K562 (cell line): ENCODE measurements at regions not wholly inside any gene's neighbourhood (a gene's known extent, or its start where the extent isn't known, plus 50 kb on each side); places are given as distances from the start of the nearest gene placed in this dataset.

Source experiments
- ATAC-seq: fragments of 200-7000 bp; cut with Tn5 transposase; 3 replicates; pipeline ENCODE4 v1.9.1; 2020; ENCODE audit warnings: moderate library complexity
- BruUV-seq: library from RNA; stranded (reverse); fragments of 400-500 nt; replicated peaks from 2 replicates; lab custom pipeline; 2021; lab: Mats Ljungman, UMichigan
- CTCF ChIA-PET: fragments of 300-600 bp; formaldehyde crosslinking; extraction: SDS; loops from one replicate; lab custom pipeline; 2021; ENCODE audit warnings: low intra/inter-chr PET ratio; lab: Yijun Ruan, JAX
- POLR2A ChIA-PET: fragments of 300-600, 350-650 bp; sonication (Branson Sonifier 250); formaldehyde crosslinking; extraction: SDS; loops from one replicate; lab custom pipeline; 2021; ENCODE audit warnings: antibody characterized with exemption, inconsistent platforms; lab: Yijun Ruan, JAX
- DNase-seq, 4 experiments: peaks; one replicate each; pipeline versions ENCODE4 v3.0.0 to v3.0.0-alpha.2; 2011 to 2018; ENCODE audit warnings: low spot score in 3 of 4, mixed read lengths in 3 of 4; ENCODE audit errors: extremely low read depth in 1 of 4
- FAIRE-seq: peaks from 2 replicates; lab custom pipeline; 2011; peaks lifted over from hg19 to GRCh38; lab: Jason Lieb, UNC
- H2AFZ ChIP-seq: 2 replicates; pipeline ENCODE4 v1.6.0; 2011; ENCODE audit warnings: low read depth, low read length, control low read depth, inconsistent platforms
- H3K27ac ChIP-seq: fragments of 200-600 bp; 3 replicates; pipeline ENCODE4 v1.8.0; 2011; ENCODE audit warnings: low read depth, mild to moderate bottlenecking, control low read depth, inconsistent platforms, low read length, moderate library complexity, mixed read lengths; ENCODE audit errors: extremely low read depth
- H3K27me3 ChIP-seq, 2 experiments: fragments of 300-600 bp in 1 of 2; 2 replicates in 1 of 2; 3 replicates in 1 of 2; pipeline versions ENCODE4 v1.6.0 to v1.8.0; 2011; ENCODE audit warnings: inconsistent platforms in 2 of 2, low read length in 2 of 2, mild to moderate bottlenecking in 1 of 2, mixed read lengths in 1 of 2, moderate library complexity in 1 of 2; ENCODE audit not compliant: control insufficient read depth in 2 of 2, insufficient read depth in 2 of 2
- H3K36me3 ChIP-seq: fragments of 300-600 bp; 3 replicates; pipeline ENCODE4 v1.8.0; 2011; ENCODE audit warnings: mild to moderate bottlenecking, low read length, inconsistent platforms; ENCODE audit not compliant: control insufficient read depth, insufficient read depth
- H3K4me1 ChIP-seq, 2 experiments: fragments of 200-600 bp in 1 of 2; replicated peaks in 1 of 2; 2 replicates in 1 of 2; 3 replicates in 1 of 2; pipeline versions ENCODE4 v1.5.1 to v1.8.0; 2011; ENCODE audit warnings: inconsistent platforms in 2 of 2, low read length in 2 of 2, mild to moderate bottlenecking in 1 of 2, mixed read lengths in 1 of 2, moderate library complexity in 1 of 2; ENCODE audit not compliant: control insufficient read depth in 2 of 2, insufficient read depth in 2 of 2
- H3K4me2 ChIP-seq: 2 replicates; pipeline ENCODE4 v1.6.1; 2011; ENCODE audit warnings: low read length, control low read depth, inconsistent platforms, mixed read lengths; ENCODE audit not compliant: insufficient read depth
- H3K4me3 ChIP-seq: fragments of 200-600 bp; sonication (generic), shearing (Covaris generic); 2 replicates; pipeline ENCODE4 v1.5.1; 2016; ENCODE audit warnings: control low read depth, inconsistent platforms
- H3K79me2 ChIP-seq: fragments of 200-600 bp; 3 replicates; pipeline ENCODE4 v1.8.0; 2011; ENCODE audit warnings: low read length, inconsistent platforms; ENCODE audit not compliant: control insufficient read depth, insufficient read depth
- H3K9ac ChIP-seq, 2 experiments: 2 replicates each; pipeline versions ENCODE4 v1.6.0 to v1.6.1; 2011; ENCODE audit warnings: low read depth in 2 of 2, low read length in 2 of 2, control low read depth in 1 of 2, inconsistent platforms in 1 of 2, mild to moderate bottlenecking in 1 of 2, mixed read lengths in 1 of 2; ENCODE audit not compliant: insufficient read depth in 1 of 2
- H3K9me1 ChIP-seq: one replicate; pipeline ENCODE4 v1.6.0; 2011; ENCODE audit warnings: inconsistent platforms, mild to moderate bottlenecking, low read length, moderate library complexity; ENCODE audit not compliant: control insufficient read depth, insufficient read depth
- H3K9me3 ChIP-seq: replicated peaks from 2 replicates; pipeline ENCODE4 v1.5.1; 2011; ENCODE audit warnings: low read depth, low read length, inconsistent platforms; ENCODE audit not compliant: control insufficient read depth, insufficient read depth
- H4K20me1 ChIP-seq: replicated peaks from 2 replicates; pipeline ENCODE4 v1.6.1; 2011; ENCODE audit warnings: low read length, inconsistent platforms, mixed read lengths; ENCODE audit not compliant: control insufficient read depth, insufficient read depth
- ATF3 ChIP-seq, 2 experiments: fragments of 450-650 bp in 1 of 2; sonication (generic) in 1 of 2; formaldehyde crosslinking in 1 of 2; IDR thresholded peaks in 1 of 2; conservative IDR thresholded peaks in 1 of 2; 2 replicates each; pipeline versions ENCODE4 v1.6.1 to v1.8.1; 2016 to 2023; ENCODE audit warnings: mild to moderate bottlenecking in 2 of 2, moderate library complexity in 2 of 2, inconsistent platforms in 1 of 2, missing genetic modification reagents in 1 of 2
- CBX1 ChIP-seq: sonication (generic); IDR thresholded peaks from 2 replicates; pipeline ENCODE4 v1.6.1; 2016; ENCODE audit warnings: antibody characterized with exemption, low read depth, mild to moderate bottlenecking
- CHD1 ChIP-seq: fragments of 200-600 bp; sonication (generic); IDR thresholded peaks from one replicate; pipeline ENCODE4 v1.6.1; 2012; ENCODE audit warnings: mild to moderate bottlenecking, moderate library complexity, low read length, inconsistent platforms
- DACH1 ChIP-seq: fragments of 450-650 bp; IDR thresholded peaks from 2 replicates; pipeline ENCODE4 v1.6.1; 2018; ENCODE audit not compliant: partially characterized antibody
- ELF4 ChIP-seq: fragments of 450-650 bp; formaldehyde crosslinking; IDR thresholded peaks from 2 replicates; pipeline ENCODE4 v1.4.0; 2022; ENCODE audit warnings: missing genetic modification characterization
- EP300 ChIP-seq: IDR thresholded peaks from 2 replicates; pipeline ENCODE4 v1.6.1; 2012; ENCODE audit warnings: low read length, improper control_type of control experiment
- NFRKB ChIP-seq: fragments of 450-650 bp; IDR thresholded peaks from 2 replicates; pipeline ENCODE4 v1.6.1; 2016; ENCODE audit warnings: low read depth
- RB1 ChIP-seq: fragments of 450-650 bp; IDR thresholded peaks from 2 replicates; pipeline ENCODE4 v1.6.1; 2017; ENCODE audit warnings: low read depth, mild to moderate bottlenecking
- RBBP5 ChIP-seq: fragments of 200-600 bp; sonication (generic); IDR thresholded peaks from 2 replicates; pipeline ENCODE4 v1.6.1; 2012; ENCODE audit warnings: borderline replicate concordance, mild to moderate bottlenecking, low read length, control low read depth, inconsistent platforms; ENCODE audit not compliant: insufficient read depth, poor library complexity, severe bottlenecking
- SRSF1 ChIP-seq: fragments of 200-400 bp; formaldehyde crosslinking; IDR thresholded peaks from 2 replicates; pipeline ENCODE4 v1.6.1; 2017; ENCODE audit warnings: mild to moderate bottlenecking, low read depth, low read length, moderate library complexity
- ZBTB8A ChIP-seq: fragments of 450-650 bp; IDR thresholded peaks from 2 replicates; pipeline ENCODE4 v1.6.1; 2018; ENCODE audit warnings: mild to moderate bottlenecking, moderate library complexity; ENCODE audit not compliant: partially characterized antibody
- ZC3H4 ChIP-seq: sonication (generic); formaldehyde crosslinking; IDR thresholded peaks from 2 replicates; pipeline ENCODE4 v1.9.0; 2021; ENCODE audit warnings: missing genetic modification reagents, borderline replicate concordance
- ZC3H8 ChIP-seq: fragments of 450-650 bp; IDR thresholded peaks from 2 replicates; pipeline ENCODE4 v1.6.1; 2017
- ZKSCAN1 ChIP-seq: fragments of 150-350 bp; IDR thresholded peaks from 2 replicates; pipeline ENCODE4 v1.6.1; 2016; ENCODE audit warnings: low read depth, low read length
- ZMIZ1 ChIP-seq, 2 experiments: fragments of 150-350 bp in 1 of 2; IDR thresholded peaks; 2 replicates each; pipeline ENCODE4 v1.6.1; 2012 to 2016; ENCODE audit warnings: low read depth in 2 of 2, low read length in 2 of 2, mild to moderate bottlenecking in 1 of 2, moderate library complexity in 1 of 2
- ZNF3 ChIP-seq: fragments of 250-450 bp; sonication (Bioruptor Pico); IDR thresholded peaks from 2 replicates; pipeline ENCODE4 v1.5.0; 2021; ENCODE audit warnings: mild to moderate bottlenecking, moderate library complexity
- ZNF436 ChIP-seq: fragments of 250-450, 450-650 bp; sonication (Bioruptor Pico); formaldehyde crosslinking; IDR thresholded peaks from 2 replicates; pipeline ENCODE4 v1.7.0; 2020; ENCODE audit warnings: mild to moderate bottlenecking
- ZNF76 ChIP-seq: fragments of 250-450 bp; sonication (Bioruptor Pico); IDR thresholded peaks from 2 replicates; pipeline ENCODE4 v1.4.0; 2020; ENCODE audit warnings: mild to moderate bottlenecking, moderate library complexity, borderline replicate concordance
- WGBS: fragments of 100-300 bp; shearing (Covaris generic); methylation state at CpG from one replicate; pipeline ENCODE4 v1.1.6; 2016; ENCODE audit warnings: low coverage, mixed read lengths; ENCODE audit not compliant: insufficient coverage; ENCODE audit errors: missing lambda C conversion rate; 5-methylcytosine and 5-hydroxymethylcytosine counted together
- in situ Hi-C: fragments of 300-500 bp; cut with MboI; formaldehyde crosslinking; loops from 4 replicates; pipeline ENCODE4 v1.15.0; 2018; ENCODE audit warnings: inconsistent platforms, mixed read lengths
- intact Hi-C: fragments of 100-400 bp; cut with micrococcal nuclease; formaldehyde crosslinking; loops from 2 replicates; pipeline ENCODE4 v1.14.2; 2022

GRCh38 chr10:25849988-25850387, 84.0 kb upstream of the MYO3A start:
- H3K27ac ChIP-seq, result no peak overlapping the region
- POLR2A ChIA-PET, result no interaction called here
- ATAC-seq (no peak), FAIRE-seq (no peak), DNase-seq (no peak)
- TF ChIP-seq ELF4 (no peak), RB1 (no peak), RBBP5 (no peak), NFRKB (no peak), ZKSCAN1 (no peak), DACH1 (no peak), ZBTB8A (no peak), SRSF1 (no peak), CHD1 (no peak), ZNF3 (CRISPR knock-in tag) (no peak), ZC3H8 (no peak), ZNF436 (CRISPR knock-in tag) (no peak), ZMIZ1 (IDR thresholded peaks at IDR 0.05; ENCODE audit: low read depth in 2 of 2, low read length in 2 of 2) (no peak), EP300 (no peak), CBX1 (no peak), ZNF76 (CRISPR knock-in tag) (no peak), ZC3H4 (CRISPR knock-in tag) (no peak), ATF3 (IDR thresholded peaks at IDR 0.05) (no peak), ATF3 (CRISPR knock-in tag; conservative IDR thresholded peaks at IDR 0.05) (no peak)
- WGBS, result 0% methylated on average over 4 of the region's 4 CpGs
- H2AFZ ChIP-seq, result no peak overlapping the region
- CTCF ChIA-PET, result no interaction called here
- H3K9ac ChIP-seq, result no peak overlapping the region
- H3K27me3 ChIP-seq, result 0 out of 5 replicates have a peak, but pooled peaks cover 0 to 4% of the 10 kb centered on the region in 2 experiments
- no peaks in the 10 kb centered on the region for H4K20me1 ChIP-seq
- no peaks in the 10 kb centered on the region for H3K4me1 ChIP-seq
- no peaks in the 10 kb centered on the region for H3K9me3 ChIP-seq
- intact Hi-C loops (no loop called here), in situ Hi-C loops (no loop called here)
- H3K9me1 ChIP-seq, result no peaks in the 10 kb centered on the region
- H3K4me2 ChIP-seq, result no peak overlapping the region
- no peaks in the 10 kb centered on the region for H3K36me3 ChIP-seq
- H3K4me3 ChIP-seq, result no peak overlapping the region
- no peaks in the 10 kb centered on the region for H3K79me2 ChIP-seq
- BruUV-seq, result no TSS peak
